NB4 (cell line): ENCODE measurements at regions not wholly inside any gene's neighbourhood (a gene's known extent, or its start where the extent isn't known, plus 50 kb on each side); places are given as distances from the start of the nearest gene placed in this dataset.

ENCODE experiments used
- DNase-seq: peaks from one replicate; pipeline ENCODE4 v3.0.0; 2010; ENCODE audit warnings: low read depth
- H3K4me3 ChIP-seq: one replicate; pipeline ENCODE4 v1.5.1; 2011; ENCODE audit warnings: mild to moderate bottlenecking, low read depth, low read length, moderate library complexity
- MYC ChIP-seq: IDR thresholded peaks from 2 replicates; pipeline ENCODE4 v1.6.1; 2011; ENCODE audit warnings: low read depth, low read length
- POLR2A ChIP-seq: IDR thresholded peaks from 2 replicates; pipeline ENCODE4 v1.6.1; 2011; ENCODE audit warnings: mild to moderate bottlenecking; ENCODE audit not compliant: insufficient read length; ENCODE audit errors: extremely low read depth
- TF ChIP-seq, protein P1 (sequence below): IDR thresholded peaks from one replicate; pipeline ENCODE4 v1.5.1; 2012; ENCODE audit warnings: low read depth, low read length
- TF ChIP-seq, protein P2 (sequence below): IDR thresholded peaks from 2 replicates; pipeline ENCODE4 v1.6.1; 2011; ENCODE audit warnings: low read depth, low read length

DNA sequence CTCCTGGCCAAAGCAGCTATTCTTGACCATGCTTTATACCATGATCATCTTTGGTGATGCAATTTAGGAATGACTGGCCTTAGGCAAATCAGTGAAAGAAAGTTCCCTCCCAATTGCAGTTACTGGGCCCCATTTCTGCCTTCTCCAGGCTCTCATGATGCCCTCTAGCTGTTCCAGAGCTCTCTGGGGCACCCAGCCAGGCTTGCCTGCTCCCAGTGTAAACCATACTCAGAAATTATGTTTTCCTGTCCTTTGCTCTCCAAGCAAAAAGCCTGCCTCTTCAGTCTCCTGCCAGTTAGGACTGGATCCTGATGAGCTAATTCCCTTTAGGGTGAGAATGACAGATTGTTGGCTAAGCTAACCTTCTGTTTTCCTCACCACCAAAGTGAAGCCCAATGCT is 85.3 kb upstream of the RBPJ start:
- DNase-seq: peak; percentile 28
- TF ChIP-seq MYC: no peak
- TF ChIP-seq, protein P1, sequence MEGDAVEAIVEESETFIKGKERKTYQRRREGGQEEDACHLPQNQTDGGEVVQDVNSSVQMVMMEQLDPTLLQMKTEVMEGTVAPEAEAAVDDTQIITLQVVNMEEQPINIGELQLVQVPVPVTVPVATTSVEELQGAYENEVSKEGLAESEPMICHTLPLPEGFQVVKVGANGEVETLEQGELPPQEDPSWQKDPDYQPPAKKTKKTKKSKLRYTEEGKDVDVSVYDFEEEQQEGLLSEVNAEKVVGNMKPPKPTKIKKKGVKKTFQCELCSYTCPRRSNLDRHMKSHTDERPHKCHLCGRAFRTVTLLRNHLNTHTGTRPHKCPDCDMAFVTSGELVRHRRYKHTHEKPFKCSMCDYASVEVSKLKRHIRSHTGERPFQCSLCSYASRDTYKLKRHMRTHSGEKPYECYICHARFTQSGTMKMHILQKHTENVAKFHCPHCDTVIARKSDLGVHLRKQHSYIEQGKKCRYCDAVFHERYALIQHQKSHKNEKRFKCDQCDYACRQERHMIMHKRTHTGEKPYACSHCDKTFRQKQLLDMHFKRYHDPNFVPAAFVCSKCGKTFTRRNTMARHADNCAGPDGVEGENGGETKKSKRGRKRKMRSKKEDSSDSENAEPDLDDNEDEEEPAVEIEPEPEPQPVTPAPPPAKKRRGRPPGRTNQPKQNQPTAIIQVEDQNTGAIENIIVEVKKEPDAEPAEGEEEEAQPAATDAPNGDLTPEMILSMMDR: peak; percentile 10
- H3K4me3 ChIP-seq: no peak overlapping the region

DNA sequence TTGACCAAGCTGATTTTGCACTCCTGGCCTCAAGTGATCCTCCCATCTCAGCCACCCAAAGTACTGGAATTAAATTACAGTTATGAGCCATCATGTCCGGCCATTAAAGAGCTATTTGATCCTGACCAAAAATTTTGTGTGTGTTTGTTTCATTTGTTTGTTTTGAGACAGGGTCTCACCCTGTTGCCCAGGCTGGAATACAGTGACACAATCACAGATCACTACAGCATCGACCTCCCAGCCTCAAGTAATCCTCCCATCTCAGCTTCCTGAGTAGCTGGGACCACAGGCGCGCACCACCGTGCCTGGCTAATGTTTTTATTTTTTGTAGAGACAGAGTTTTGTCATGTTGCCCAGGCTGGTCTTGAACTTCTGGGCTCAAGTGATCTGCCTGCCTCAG is 82.9 kb upstream of the RBPJ start:
- DNase-seq: no peak
- H3K4me3 ChIP-seq: no peak overlapping the region
- no peak for TF ChIP-seq MYC
- TF ChIP-seq, protein P2, sequence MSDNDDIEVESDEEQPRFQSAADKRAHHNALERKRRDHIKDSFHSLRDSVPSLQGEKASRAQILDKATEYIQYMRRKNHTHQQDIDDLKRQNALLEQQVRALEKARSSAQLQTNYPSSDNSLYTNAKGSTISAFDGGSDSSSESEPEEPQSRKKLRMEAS: no peak
- no peak for TF ChIP-seq POLR2A
- TF ChIP-seq, protein P1: no peak

DNA sequence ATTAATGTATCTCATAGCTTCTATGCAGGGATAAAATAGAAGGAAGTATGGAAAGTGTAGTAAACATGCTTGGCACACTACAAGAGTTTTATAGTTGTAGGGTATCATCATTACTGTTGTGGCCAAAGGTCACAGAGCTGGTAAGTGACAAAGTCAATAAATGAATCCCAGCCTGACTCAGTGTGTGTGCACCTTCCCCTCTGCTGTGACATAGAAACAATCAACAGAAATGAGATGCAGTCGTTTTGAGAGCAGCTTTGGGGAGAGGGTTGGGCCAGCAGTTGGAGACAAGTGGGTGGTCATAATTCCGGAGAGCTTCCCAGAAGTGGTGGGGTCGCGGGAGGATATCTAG is 82.4 kb upstream of the RBPJ start:
- TF ChIP-seq, protein P2: no peak
- TF ChIP-seq MYC (no peak), POLR2A (no peak)
- TF ChIP-seq, protein P1: no peak
- no peak overlapping the region for H3K4me3 ChIP-seq
- DNase-seq: no peak

DNA sequence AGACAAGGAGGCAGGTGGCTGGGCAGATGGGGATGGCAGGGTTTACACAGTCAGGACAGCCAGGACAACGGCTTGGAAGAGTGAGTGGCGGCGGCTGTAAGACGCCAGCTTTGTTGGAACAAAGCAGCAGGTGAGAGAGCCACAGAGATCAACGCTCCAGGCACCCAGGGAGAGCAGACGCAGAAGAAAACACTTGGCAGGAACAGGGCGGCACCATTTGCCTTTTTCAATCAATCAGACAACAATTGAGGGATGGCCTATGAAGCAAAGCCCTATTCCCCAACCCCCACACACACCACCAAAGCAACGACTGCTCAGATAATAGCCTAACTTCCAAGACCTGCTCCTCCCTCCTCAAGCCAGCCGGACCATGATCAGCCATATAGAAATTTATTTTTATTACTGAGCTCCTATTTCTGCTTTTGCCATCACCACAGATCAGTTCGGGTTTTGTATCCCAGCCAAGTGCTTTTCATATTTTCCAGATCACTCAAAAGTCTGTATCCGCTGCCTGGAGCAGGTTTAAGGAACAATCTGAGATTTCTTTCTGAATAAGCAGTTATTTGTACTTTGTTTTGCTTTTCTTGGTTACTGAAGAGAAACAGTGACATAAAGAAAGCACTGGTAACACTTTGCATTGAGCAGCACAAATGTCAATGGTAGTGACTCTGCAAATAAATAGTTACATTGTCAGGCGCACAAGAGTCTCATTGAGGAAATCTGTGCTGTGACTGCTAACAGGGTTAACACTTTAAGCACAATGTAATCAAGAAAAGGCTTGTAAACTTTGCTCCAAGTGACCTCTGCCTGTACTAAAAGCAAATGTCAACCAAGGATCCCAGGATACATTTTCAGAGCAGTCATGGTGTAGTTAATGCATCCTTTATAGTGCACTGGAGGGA is 81.8 kb upstream of the RBPJ start:
- TF ChIP-seq, protein P2: no peak
- no peak for TF ChIP-seq MYC
- TF ChIP-seq POLR2A: no peak
- TF ChIP-seq, protein P1: no peak
- no peak overlapping the region for H3K4me3 ChIP-seq
- no peak for DNase-seq

DNA sequence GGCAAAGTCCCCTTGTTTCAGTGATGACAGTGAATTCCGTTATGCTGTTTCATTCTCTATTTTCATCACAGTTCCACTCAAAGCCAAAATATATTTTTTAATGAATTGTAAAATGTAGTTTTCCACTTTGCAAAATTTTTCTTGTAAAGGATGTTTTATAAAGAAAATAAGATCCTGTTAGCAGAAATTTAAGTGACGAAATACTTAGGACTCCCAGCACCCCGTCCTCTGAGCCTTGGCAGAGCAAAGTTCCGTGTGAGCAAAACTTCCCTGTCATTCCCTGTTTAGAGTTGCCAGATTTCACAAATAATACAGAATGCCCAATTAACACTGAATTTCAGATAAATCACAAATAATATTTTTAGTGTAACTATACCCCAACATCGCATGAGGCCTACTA is 81.0 kb upstream of the RBPJ start:
- TF ChIP-seq, protein P1: no peak
- TF ChIP-seq MYC (no peak), POLR2A (no peak)
- TF ChIP-seq, protein P2: no peak
- no peak overlapping the region for H3K4me3 ChIP-seq
- no peak for DNase-seq
